Activated CD4-positive, CD25-positive, alpha-beta regulatory T cell treated with anti-CD3 and anti-CD28 coated beads, Interleukin-2, amount 50 U/mL, for 24 hours (primary cell): ENCODE measurements at regions not wholly inside any gene's neighbourhood (a gene's known extent, or its start where the extent isn't known, plus 50 kb on each side); places are given as distances from the start of the nearest gene placed in this dataset.
"Not testable (repeated sequence)": the region's sequence is repeated elsewhere in the genome, so short reads cannot be mapped to it uniquely, and the experiment has no call there.

Source experiments
- ATAC-seq, 2 donors: fragments of 150-1000 bp; cut with Tn5 transposase; one replicate each; pipeline ENCODE4 v1.10.0; 2021; ENCODE audit warnings: mild to moderate bottlenecking in 1 of 2, moderate library complexity in 1 of 2

DNA sequence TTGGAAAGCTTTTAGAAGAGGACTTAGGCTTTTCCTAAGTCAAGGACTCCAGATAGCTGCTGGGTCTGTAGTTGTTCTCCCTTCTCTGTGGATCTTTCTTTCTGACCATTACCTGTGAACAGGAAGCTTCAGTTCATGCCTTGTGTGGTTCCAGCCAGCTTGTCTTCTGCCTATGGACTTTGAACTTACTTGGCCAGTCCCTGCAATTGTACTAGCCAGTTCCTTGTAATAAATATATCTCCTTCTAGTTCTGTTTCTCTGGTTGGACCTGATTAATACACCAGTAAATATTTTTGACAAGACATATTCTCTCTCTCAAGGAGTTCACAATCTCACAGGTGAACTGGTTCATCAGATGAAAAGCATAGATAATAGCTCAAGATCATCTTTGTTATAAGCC is 341.3 kb upstream of the DPPA4 start:
- no peak for ATAC-seq

DNA sequence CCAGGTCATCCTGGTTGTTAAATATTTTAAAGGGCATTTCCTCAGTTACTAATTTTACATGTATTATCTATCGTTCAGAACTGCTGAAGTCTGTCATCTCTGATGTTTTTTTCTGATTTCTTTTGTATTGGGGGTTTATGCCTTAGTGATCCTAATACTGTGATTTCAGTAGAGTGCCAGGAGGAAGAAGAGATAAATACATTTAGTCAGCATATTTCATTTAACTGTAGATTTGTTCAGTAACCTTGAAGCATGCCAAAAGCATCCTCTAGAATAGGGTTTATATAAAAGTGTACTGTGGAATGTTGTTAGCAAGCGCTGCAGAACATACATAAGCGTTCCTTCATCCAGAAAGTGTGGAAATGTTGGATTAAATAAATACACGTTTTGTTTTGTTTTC is 342.3 kb upstream of the DPPA4 start:
- ATAC-seq = no peak

DNA sequence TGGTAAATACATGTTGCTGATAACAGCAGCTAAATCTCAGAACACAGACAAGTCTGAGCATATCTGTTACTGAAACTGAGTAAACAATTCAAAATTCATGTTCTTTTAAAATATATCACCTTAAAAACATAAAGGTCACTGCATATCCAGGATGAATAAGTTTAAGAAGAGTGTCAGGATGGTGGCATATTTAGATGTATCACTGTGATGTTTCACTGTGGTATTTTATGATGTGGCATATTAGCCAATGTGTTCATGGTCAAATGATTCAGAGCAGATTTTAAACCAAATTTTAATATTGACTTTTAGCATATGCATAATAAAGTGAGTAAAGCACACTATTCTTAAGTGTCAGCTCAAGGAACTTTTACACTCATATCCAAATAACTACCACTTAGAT is 346.4 kb upstream of the DPPA4 start:
- no peak for ATAC-seq

DNA sequence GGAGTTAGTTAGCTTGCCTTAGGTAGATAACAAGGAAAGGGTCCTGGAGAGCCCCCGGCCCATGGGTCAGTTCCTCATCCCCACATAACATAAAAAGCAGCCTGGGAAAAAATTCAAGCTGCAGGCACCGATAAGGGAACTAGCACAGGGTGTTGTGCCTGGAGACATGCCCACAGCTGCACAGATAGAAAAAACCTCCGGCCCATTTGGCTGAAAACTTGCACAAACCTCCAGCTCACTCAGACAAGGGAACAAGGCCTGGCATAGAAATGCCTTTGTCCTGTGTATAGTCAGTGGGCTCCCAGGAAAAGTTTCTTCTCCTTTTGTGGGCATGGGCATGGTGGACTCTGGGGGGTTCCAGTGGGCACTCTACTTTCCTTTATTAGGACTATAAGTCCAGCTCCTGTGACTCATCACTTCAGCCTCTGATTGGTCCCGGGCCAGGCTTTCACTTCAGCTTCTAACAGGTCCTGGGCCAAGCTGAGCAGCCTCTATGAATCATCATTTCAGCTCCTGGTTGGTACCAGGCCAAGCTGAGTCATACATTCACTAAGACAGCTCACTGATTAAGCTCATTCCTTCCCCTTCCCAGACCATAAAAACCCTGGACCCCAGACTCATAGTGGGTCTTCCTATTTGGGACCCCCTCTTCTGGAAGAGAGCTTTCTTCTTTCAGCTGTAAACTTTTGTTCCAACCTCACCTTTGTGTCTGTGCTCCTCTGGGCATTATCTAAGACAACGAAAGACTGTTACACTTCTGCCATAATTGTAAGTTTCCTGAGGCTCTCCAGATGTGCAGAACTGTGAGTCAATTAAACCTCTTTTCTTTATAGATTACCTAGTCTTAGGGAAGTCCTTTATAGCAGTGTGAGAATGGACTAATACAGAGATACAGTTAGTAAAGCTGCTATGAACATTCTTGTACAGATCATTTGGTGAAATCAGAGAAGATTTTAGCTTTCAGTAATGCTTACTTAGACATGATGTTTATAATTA is 348.0 kb upstream of the DPPA4 start:
- ATAC-seq = peak in 1 of 2 donors; percentile 48

DNA sequence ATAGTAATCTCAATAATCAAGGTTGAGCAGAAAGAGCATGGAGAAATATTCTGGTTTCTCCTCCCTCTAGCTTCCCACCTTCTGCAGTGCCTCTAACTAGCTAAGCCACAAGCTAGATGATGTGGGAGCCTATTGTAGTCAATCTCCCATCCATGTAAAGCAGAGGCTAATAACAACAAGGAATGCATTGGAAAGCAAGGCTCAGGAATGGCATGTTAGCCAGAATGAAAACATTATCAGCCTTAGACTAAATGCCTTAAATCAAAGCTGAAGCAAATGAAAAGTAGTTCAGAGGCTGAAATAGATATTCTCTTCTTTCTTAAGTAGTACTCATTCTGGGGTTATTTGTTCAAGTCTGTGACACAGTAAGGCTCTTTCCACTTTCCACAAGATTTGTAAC is 350.3 kb upstream of the DPPA4 start:
- no peak for ATAC-seq

DNA sequence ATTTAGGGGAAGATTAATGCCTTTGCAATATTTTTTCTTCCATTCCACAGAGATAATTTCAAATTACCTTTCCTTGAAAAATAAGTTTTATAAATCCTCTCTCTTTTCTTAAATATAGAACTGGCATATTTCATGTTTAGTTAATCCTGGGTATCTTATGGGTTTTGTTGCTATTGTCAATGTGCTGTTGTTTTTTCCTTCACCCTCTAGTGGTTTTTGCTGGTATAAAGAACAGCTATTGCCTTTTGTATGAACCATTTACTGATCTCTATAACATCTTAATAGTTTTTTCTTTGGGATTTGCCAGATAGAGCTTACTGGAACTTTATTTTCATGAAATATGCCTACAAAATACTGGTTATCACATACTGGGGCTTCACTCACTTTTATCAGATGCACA is 359.6 kb upstream of the DPPA4 start:
- ATAC-seq = no peak

DNA sequence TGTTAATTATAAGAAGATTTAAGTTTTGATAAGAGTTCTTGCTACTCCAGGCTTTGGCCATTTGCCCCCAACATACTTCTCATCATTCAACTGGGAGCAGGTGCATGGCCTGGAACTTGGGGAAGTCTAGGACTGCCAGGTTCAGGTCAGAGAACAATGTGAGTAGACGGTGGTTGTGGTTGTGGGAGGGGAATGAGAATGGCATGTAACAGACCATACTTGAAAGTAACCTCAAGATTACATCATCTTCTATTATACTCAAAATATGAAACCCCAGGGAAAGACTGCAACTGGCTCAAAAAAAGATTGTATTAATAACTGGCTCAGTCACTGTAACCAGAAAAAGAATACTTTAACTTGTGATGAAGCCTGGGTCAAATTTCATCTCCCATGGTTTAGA is 364.9 kb upstream of the DPPA4 start:
- ATAC-seq = peak; percentile 81 to 89

DNA sequence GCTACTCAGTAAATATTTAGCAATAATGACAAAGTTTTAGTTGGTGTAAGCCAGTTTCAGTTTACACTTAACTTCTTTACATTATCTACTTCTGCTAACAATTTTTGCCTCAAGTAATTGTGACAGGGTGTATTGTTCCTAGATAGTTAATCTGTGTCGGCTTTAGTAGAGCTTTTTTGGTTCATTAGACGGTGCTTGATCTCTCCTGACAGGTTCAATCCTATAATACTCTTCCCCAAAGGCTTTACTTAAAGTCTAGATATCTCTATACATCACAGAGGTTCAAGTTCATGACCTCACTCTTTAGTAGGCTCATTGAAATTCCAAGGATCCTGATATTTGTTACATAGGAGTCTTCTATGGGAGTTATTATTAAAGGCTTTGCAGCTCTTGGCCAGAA is 365.6 kb upstream of the DPPA4 start:
- ATAC-seq = no peak

DNA sequence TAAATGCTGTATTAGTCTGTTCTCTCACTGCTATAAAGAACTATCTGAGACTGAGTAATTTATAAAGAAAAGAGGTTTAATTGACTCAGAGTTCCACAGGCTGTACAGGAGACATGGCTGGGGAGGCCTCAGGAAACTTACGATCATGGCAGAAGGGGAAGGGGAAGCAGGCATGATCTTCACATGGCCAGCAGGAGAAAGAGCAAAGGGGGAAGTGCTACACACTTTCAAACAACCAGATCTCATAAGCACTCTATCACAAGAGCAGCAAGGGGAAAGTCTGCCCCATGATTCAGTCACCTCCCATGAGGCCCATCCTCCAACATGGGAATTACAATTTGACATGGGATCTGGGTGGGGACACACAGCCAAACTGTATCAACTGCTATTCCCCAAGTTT is 367.8 kb upstream of the DPPA4 start:
- ATAC-seq = not testable (repeated sequence)

DNA sequence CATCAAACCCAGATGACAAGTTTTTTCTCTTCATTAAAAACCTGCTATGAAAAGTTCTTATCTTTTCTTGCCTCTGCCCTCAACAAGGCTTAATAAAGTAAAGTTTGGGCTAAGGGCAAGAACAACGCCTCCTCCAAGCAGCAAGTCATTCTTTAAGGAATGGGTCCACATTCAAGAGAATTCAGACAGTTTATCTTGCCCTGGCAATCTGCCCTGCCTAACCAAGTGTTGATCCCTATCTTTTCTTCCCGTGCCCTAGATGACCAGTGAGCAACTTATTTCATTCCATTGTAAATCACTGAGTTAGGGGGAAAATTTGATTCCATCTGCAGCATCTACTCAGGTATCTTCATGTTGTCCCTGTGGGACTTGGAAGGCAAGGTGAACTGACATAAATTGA is 370.3 kb upstream of the DPPA4 start:
- ATAC-seq = no peak

DNA sequence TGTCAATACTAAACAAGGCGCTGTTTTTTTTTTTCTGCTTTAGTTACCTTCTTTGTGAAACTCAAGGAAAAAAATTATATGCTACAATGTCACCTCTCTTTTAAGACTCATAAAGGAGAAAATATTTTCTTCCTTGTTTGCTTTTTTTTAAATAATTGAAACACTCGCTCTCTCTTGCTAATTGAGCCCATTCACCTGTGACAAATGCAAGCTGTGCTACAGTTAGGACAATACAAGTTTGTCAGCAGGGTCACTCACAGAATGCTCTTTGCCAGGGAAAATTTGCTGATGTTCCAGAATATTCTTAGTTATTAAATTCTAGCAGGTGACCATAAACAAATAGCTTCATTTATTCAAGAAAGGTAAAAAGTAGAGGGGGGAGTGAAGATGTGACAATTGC is 375.9 kb upstream of the DPPA4 start:
- ATAC-seq = no peak

DNA sequence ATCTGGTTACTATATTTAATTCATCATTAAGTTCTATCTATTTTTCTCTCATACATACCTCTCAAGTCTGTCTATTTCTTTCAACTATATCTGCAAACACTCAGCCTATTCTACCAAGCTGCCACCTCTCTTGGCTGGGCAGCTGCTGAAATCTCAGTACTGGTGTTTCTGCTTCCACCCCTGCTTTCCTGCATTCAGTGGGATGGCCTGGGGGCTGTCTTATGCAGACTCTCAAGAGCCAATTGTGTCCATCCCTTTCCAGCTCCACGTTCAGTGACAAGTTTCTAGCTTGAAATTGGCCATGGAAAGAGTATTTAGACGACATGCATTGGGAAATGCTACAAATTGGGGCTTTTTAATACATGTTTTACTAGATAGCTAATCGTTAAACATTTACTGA is 378.4 kb upstream of the DPPA4 start:
- no peak for ATAC-seq

DNA sequence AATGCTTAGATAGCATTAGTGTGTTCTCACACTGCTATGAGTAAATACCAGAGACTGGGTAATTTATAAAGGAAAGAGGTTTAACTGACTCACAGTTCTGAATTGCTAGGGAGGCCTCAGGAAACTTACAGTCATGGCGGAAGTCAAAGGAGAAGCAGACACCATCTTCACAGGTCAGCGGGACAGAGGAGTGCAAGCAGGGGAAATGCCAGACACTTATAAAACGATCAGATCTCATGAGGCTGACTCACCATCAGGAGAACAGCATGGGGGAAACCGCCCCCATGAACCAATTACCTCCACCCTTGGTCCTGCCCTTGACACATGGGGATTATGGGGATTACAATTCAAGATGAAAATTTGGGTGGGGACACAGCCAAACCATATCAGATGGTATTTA is 381.5 kb upstream of the DPPA4 start:
- ATAC-seq = no peak

DNA sequence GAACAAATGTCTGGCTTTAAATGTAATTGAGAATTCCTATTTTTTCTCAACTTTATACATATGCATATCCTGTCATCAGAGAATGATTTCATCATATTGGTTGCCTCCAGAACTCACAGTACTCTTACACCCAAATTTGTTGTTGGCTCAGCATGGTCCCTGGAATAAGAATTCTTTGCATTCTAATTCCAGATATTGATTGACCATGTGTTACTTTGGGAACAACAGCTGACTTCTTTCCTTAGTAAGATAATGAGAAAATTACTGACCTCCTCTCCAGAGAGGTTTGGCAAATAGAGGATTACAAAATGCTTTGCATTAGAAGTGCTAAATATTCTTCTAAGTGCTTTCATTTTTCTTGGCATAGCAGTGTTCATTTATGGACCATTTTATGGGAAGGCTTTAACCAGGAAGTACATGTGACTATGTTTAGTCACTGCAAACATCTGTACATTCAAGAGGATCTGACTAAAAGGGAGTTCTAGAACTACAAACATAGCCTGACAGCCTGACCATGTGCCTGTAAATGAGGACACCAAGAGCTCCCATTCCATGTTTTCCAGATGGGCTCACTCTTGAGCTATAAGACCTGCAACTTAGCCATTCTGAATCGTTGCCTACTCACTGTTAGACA is 391.6 kb upstream of the DPPA4 start:
- no peak for ATAC-seq

DNA sequence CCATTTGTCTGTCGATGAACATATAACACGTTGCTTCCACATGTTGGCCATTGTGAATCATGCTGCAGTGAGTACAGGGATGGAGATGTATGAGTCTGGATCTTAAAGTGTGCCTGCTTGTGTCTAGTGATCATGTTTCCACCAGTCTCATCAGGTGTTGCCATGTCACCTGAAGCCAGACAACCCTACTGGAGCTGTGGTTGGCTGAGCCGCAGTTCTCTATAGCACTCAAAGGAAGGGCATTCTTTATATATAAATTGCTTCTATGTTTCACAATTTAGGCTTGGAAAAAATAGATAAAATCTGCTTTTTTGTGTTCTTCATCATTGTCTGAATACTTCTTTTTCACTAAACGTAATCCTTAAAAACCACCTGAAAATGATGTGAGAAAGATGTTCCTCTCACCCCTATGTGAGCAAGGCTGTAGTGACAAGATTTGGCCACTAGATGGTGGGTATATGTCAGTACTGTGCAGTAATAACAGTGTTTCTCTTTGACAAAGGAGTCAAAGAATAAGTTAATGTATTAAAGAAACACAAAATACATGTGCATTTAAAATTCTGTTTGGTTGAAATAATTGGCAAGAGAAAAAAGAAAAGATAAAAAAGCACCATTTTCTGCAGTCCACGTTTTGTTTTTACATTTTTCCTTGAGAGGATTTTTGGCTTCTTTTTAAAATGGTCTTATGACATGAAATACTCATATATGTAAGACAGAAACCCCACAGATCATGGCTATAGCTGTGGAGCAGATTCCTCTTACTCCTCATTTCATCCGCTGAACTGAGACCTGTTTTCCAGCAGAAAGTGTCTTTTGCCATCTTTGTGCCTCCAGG is 394.5 kb upstream of the DPPA4 start:
- ATAC-seq = peak; percentile 65 to 75

DNA sequence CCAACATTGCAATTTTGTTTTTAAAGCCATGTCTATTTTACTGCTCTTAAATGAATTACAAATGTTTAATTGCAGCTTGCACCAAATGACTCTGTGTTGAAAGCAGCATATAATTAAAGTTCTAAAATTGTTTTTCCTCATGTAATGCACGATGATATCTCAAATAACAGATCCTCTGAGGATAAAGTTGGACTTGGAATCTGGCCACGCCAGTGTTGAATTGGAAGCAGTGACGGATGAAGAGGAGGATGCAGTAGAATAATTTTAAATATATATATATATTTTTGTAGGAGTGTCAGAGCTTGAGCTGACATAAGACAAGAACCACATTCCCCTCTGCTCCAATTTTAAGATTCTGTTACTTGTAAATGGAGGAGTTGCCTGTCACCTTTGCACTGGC is 406.6 kb upstream of the DPPA4 start:
- no peak for ATAC-seq

DNA sequence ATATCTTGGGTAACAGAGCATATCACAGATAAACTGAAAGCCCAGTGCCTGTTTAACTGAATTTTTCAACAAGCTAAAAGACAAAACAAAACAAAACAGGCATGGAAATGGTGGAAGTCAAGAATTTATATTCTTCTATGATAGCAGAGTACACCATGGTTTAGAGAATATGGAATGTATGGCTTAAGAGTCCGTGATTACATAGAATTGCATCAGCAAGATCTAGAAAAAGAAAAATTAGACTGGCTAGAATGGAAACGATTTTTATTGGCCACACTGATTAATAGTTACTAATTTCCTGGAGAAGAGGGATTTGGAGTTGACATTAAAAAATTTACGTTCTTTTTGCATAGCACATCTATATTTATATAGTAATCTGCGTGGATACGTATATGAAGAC is 435.2 kb upstream of the DPPA4 start:
- ATAC-seq = no peak

DNA sequence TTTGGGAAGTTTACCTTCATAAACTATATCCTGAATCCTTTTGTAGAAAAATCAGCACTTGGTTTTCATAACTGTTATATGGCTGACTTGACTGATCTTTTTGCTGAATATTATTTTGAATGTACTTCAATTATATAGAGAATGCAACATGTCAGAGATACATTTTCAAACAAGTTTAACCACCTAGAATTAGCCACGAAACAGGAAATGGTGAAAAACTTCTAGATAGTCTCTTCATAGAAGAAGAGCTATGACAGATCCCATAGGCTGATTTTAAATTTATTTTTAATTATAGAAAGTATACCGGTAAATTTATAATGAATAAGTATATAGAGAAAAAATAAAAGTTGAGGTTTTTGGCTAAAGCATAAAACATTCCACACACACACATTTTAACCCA is 436.8 kb upstream of the DPPA4 start:
- no peak for ATAC-seq

DNA sequence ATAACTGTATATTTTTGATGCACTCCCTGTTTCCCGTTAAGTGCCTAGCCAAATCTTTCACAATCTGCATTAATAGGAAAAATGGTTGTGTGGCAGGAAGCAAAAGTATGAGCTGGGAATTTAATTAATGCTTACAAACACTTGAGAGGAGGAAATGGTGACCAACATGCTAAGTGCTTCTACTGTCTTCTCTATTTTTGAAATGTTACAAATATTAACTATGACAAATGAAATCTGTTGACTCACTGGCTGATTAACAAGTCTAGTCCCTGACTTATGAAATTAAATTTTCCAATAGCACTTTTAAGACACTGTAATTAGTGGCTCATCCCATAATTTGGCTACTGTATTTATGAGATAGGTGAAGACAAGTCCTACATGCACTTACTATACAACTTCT is 446.9 kb upstream of the DPPA4 start:
- no peak for ATAC-seq

DNA sequence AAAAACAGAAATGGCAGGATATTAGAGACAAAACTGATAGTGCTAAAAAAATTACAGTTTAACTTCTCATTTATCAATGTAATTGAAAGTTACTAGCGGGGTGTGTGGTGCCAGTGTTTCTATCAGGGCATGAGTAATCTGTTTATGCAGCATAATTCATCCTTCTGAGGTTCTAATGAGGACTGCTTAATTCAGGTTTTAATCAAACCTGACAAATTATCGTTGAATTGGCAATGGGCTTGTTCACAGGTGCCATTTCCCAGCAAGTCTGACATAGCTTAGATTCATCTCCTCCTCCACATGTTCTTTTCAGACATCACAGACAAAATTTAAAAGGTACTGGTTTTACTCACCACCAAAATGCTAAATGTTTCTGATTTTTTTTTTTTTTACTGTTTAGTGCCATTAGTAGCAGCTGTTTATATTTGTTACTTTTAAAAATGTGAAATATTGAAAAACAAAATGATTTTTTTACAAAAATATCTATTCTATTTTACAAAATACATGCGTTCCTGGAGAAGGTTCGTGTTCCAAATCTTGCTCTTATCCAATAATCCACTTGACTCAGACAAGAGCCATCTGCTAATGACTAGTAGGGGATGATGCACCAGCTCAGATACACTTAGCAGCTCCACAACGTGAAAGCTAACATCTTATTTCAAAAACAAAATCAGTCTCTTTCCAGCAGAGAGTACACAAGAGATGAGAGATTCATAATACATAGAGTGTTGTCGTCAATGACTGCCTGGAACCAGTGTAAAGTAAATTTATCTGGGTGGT is 447.7 kb upstream of the DPPA4 start:
- no peak for ATAC-seq

DNA sequence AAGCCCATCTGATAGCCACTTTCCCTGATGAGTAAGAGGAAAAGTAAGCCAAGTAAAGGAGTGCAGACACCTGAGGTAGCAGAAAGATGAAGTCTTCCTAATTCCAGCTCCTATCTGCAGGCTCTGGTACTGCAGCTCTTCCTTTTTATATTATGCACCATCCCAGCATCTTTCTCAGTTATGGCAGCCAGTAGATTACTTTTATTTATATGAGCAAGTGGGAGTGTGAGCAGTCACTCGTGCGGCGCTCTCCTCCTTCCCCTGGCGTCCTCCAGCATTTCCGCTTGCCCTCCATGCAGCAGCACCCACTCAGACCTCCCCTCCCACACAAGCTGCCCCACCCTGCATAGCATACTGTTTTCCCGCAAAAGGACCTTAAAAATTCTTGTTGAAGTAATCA is 465.9 kb upstream of the DPPA4 start:
- no peak for ATAC-seq

DNA sequence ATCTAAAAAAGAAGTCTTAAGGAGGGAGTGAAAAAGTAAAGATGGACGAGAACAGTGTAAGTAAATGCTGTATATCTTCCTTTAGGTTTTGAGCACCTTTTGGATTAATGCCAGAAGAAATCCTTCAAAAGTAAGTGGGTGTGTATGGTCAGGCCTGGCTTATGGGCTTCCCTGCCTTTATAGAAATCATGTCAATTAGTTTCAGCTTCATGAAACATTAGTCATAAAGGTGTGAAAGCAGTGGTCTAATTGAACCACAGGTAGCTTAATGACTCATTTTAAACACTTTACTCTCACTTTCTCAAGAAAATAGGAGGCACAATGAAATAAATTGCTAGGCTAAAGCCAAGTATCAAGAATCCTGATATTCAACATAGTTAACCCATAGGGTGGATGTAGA is 467.4 kb upstream of the DPPA4 start:
- ATAC-seq = peak; percentile 56 to 72

DNA sequence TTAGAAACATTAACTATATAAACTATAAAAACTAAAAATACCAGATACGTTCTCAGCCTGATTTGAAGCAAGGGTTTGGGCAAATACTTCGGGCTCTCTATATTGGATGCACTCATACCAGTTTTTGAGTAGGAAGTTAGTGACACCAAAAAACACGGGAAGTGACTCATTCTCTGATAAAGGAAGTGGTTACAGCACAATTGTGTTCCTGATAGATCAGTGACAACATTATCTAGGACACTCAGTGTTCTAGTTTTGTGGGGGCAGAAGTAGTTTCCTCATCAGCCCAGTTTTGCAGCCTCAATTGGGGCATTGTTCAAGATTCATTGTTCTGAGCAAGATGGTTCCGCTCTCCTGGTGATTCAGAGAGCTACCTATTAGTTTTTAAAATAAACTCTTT is 469.6 kb upstream of the DPPA4 start:
- peak; percentile 86 to 94 for ATAC-seq
